CD4-positive, alpha-beta T cell (primary cell): ENCODE measurements at regions not wholly inside any gene's neighbourhood (a gene's known extent, or its start where the extent isn't known, plus 50 kb on each side); places are given as distances from the start of the nearest gene placed in this dataset.

Experiments used
- ATAC-seq: fragments of 200-7000 bp; cut with Tn5 transposase; one replicate; pipeline ENCODE4 v1.10.0; 2022; ENCODE audit warnings: mild to moderate bottlenecking; ENCODE audit not compliant: poor library complexity
- CTCF ChIA-PET: fragments of 350-600 bp; sonication (Branson Sonifier 250); formaldehyde crosslinking; loops from one replicate; lab custom pipeline; 2021; ENCODE audit warnings: antibody characterized with exemption, inconsistent platforms; lab: Charles Lee
- POLR2A ChIA-PET: fragments of 350-600 bp; sonication (Branson Sonifier 250); formaldehyde crosslinking; loops from one replicate; lab custom pipeline; 2021; ENCODE audit warnings: antibody characterized with exemption, inconsistent platforms; lab: Charles Lee
- DNase-seq, 14 experiments: peaks; one replicate each; pipeline ENCODE4 v3.0.0-alpha.2; 2013 to 2020; ENCODE audit warnings: mixed read lengths in 2 of 14
- H3K27ac ChIP-seq, 2 donors: one replicate each; pipeline versions ENCODE4 v1.5.1 to v1.7.0; 2013; ENCODE audit warnings: low read length in 2 of 2, low read depth in 1 of 2, mild to moderate bottlenecking in 1 of 2
- H3K27me3 ChIP-seq, 2 experiments: 1 replicate in 1 of 2; 2 replicates in 1 of 2; pipeline versions ENCODE4 v1.6.1 to v1.7.0; 2013; ENCODE audit warnings: low read length in 2 of 2, control low read depth in 1 of 2, mild to moderate bottlenecking in 1 of 2, moderate library complexity in 1 of 2; ENCODE audit not compliant: insufficient read depth in 2 of 2, control insufficient read depth in 1 of 2
- H3K36me3 ChIP-seq: one replicate; pipeline ENCODE4 v1.6.1; 2013; ENCODE audit warnings: low read length, control low read depth; ENCODE audit not compliant: insufficient read depth
- H3K4me1 ChIP-seq: one replicate; pipeline ENCODE4 v1.6.1; 2013; ENCODE audit warnings: low read length, control low read depth; ENCODE audit not compliant: insufficient read depth
- H3K4me3 ChIP-seq: one replicate; pipeline ENCODE4 v1.5.1; 2013; ENCODE audit warnings: mild to moderate bottlenecking, low read length, moderate library complexity
- H3K9me3 ChIP-seq, 2 experiments: 1 replicate in 1 of 2; 2 replicates in 1 of 2; pipeline versions ENCODE4 v1.6.1 to v1.7.0; 2013; ENCODE audit warnings: low read length in 2 of 2, mild to moderate bottlenecking in 2 of 2, control low read depth in 1 of 2, moderate library complexity in 1 of 2; ENCODE audit not compliant: control insufficient read depth in 1 of 2, insufficient read depth in 1 of 2
- H3K27ac Mint-ChIP-seq: one replicate; pipeline ENCODE4 v1.8.0; 2020; ENCODE audit warnings: mixed read lengths
- H3K27me3 Mint-ChIP-seq: one replicate; pipeline ENCODE4 v1.8.0; 2021; ENCODE audit warnings: mixed read lengths
- H3K36me3 Mint-ChIP-seq: one replicate; pipeline ENCODE4 v1.8.0; 2021; ENCODE audit warnings: low read depth, mixed read lengths
- H3K4me1 Mint-ChIP-seq: one replicate; pipeline ENCODE4 v1.8.0; 2021; ENCODE audit warnings: low read depth, mixed read lengths
- H3K4me3 Mint-ChIP-seq: one replicate; pipeline ENCODE4 v1.8.0; 2020; ENCODE audit warnings: mild to moderate bottlenecking, mixed read lengths
- H3K9me3 Mint-ChIP-seq: one replicate; pipeline ENCODE4 v1.8.0; 2020; ENCODE audit warnings: mixed read lengths
- CTCF ChIP-seq: fragments of 200-600 bp; IDR thresholded peaks from one replicate; pipeline ENCODE4 v1.8.0; 2022; ENCODE audit warnings: antibody characterized with exemption, mild to moderate bottlenecking
- intact Hi-C, 2 experiments: fragments of 100-400 bp; cut with DNase I in 1 of 2; cut with micrococcal nuclease in 1 of 2; formaldehyde crosslinking; loops; one replicate each; pipeline versions ENCODE4 v1.15.1 to v1.9.0; 2023 to 2025; cut with DNase I, micrococcal nuclease

GRCh38 chr22:47240116-47240515 is 477.7 kb downstream of the TBC1D22A start:
- Histone ChIP-seq H3K27ac (no peak overlapping the region), H3K27me3 (peaks cover 4 to 5% of the 10 kb centered on the region in 2 experiments), H3K9me3 (no peaks in the 10 kb centered on the region), H3K4me3 (no peak overlapping the region), H3K4me1 (no peaks in the 10 kb centered on the region), H3K36me3 (no peaks in the 10 kb centered on the region)
- POLR2A ChIA-PET: no interaction called here
- no peak for TF ChIP-seq CTCF
- intact Hi-C loops: no loop called here
- Mint-ChIP-seq H3K27ac (no peak overlapping the region), H3K27me3 (peaks cover 24% of the 10 kb centered on the region), H3K9me3 (peaks cover 2% of the 10 kb centered on the region), H3K4me1 (no peaks in the 10 kb centered on the region), H3K36me3 (no peaks in the 10 kb centered on the region), H3K4me3 (no peak overlapping the region)
- DNase-seq (no peak), ATAC-seq (no peak)
- CTCF ChIA-PET: no interaction called here

- no peak for TF ChIP-seq CTCF
- Mint-ChIP-seq H3K36me3 (no peaks in the 10 kb centered on the region), H3K27me3 (peaks cover 20% of the 10 kb centered on the region), H3K4me1 (no peaks in the 10 kb centered on the region), H3K27ac (no peak overlapping the region), H3K4me3 (no peak overlapping the region), H3K9me3 (peaks cover 2% of the 10 kb centered on the region)
- ChIA-PET POLR2A (no interaction called here), CTCF (no interaction called here)
- no peak overlapping the region for H3K4me3 ChIP-seq
- no peak overlapping the region for H3K27ac ChIP-seq
- no peaks in the 10 kb centered on the region for H3K9me3 ChIP-seq
- intact Hi-C loops: no loop called here
- DNase-seq (no peak), ATAC-seq (no peak)
- no peaks in the 10 kb centered on the region for H3K4me1 ChIP-seq
- H3K27me3 ChIP-seq: peaks cover 0 to 5% of the 10 kb centered on the region in 2 experiments
- no peaks in the 10 kb centered on the region for H3K36me3 ChIP-seq
These were observed 477.0 kb downstream of the TBC1D22A start for GRCh38 chr22:47239474-47239860.

GRCh38 chr22:47238690-47239473 is 476.4 kb downstream of the TBC1D22A start:
- Histone ChIP-seq H3K36me3 (no peaks in the 10 kb centered on the region), H3K9me3 (peaks cover 0 to 2% of the 10 kb centered on the region in 2 experiments), H3K27me3 (peaks cover 0 to 4% of the 10 kb centered on the region in 2 experiments), H3K27ac (no peak overlapping the region), H3K4me1 (no peaks in the 10 kb centered on the region), H3K4me3 (no peak overlapping the region)
- H3K27me3 Mint-ChIP-seq: peaks cover 14% of the 10 kb centered on the region
- ATAC-seq: no peak
- no peaks in the 10 kb centered on the region for H3K4me1 Mint-ChIP-seq
- ChIA-PET CTCF (no interaction called here), POLR2A (interaction anchor here (0.8 kb wide), 1 partner anchor 11 kb away, joined by 3 read pairs; no protein-coding TSS in a partner anchor)
- no peak overlapping the region for H3K4me3 Mint-ChIP-seq
- DNase-seq: no peak
- intact Hi-C loops: no loop called here
- H3K36me3 Mint-ChIP-seq: no peaks in the 10 kb centered on the region
- no peaks in the 10 kb centered on the region for H3K9me3 Mint-ChIP-seq
- H3K27ac Mint-ChIP-seq: no peak overlapping the region
- no peak for TF ChIP-seq CTCF
